ENCODE measurements at regions not wholly inside any gene's neighbourhood (a gene's known extent, or its start where the extent isn't known, plus 50 kb on each side); places are given as distances from the start of the nearest gene placed in this dataset.

DNA sequence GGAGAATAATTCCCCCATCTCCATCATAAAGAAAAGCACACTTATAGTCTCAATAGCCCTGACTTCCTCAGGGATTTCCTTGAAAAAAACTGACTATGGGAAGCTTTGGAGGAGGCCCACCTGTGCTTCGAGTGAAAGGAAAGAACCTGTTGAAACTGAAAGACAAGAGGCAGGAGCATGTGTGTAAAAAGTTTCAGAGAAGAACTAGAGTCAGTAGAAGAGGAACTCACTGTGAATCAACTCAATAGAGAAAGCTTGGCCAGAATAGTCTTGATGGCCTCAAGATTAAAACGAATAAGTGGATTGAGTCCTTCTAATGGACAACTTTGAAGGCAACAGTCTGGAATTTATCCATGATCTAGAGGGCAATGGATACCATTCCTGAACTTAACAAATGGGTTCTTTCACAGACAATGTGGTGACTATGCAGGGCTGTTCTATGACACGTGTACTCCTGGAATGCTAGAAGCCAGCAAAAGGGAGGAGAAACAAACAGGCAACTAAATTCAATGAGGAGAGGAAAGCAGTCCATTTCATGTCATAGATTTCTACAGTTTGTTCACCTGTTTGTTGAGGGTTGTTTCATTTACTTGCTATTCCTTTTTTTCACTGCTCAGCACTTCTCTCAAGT, 442.3 kb downstream of the GRB14 start:
- no peak for DNase-seq (ENCODE audit: low spot score)

DNA sequence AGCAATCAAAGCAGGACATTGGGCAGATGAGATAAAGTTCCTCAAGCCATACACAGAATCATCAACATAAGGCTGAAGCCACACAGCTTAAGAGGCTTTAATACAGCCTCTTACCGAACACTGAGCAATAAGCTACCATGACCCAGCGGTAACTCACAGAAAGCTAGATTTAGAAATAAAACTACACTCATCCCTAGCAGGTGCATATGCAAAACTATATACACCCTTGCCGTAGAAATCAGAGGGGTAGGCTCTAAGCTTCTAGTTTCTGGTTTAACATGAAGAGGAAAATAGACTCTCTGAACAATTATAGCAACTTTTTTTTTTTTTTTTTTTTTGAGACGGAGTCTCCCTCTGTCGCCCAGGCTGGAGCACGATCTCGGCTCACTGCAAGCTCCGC, 428.8 kb upstream of the FIGN start:
- DNase-seq (ENCODE audit: low spot score): no peak

DNA sequence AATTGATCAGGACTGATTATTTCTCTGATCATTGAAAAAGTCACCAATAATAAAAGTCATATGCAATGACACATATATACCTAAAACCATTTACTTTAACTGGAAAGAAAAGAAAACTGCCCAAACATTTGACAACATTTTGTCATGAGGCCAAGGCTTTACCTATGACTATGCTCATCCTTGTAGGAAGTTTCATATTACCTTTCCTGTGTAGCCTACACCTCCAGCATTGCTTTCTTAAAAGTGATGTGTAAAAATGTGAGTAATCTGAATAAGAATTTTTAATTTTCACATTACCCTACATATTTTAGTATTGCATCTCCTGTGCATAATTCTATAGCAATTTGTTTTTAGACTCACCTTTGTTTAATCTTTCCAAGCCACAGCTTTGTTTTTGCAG, 419.8 kb upstream of the FIGN start:
- DNase-seq (ENCODE audit: low spot score): no peak

DNA sequence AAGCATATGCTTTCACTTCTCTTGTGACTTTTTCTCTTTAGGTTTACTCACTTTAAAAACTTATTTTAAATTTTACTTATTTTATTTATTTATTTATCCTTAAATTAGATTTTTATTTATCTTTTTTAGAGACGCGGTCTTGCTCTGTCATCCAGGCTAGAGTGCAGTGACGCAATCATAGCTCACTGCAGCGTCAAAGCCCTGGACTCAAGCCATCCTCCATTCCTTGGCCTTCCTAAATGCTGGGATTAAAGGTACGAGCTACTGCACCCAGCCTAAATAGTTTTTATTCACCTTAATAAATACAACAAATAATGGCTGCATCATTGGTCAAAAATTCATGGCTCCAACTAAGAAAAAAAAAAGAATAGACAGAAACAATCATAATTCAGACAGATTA, 415.7 kb upstream of the FIGN start:
- no peak for DNase-seq (ENCODE audit: low spot score)

DNA sequence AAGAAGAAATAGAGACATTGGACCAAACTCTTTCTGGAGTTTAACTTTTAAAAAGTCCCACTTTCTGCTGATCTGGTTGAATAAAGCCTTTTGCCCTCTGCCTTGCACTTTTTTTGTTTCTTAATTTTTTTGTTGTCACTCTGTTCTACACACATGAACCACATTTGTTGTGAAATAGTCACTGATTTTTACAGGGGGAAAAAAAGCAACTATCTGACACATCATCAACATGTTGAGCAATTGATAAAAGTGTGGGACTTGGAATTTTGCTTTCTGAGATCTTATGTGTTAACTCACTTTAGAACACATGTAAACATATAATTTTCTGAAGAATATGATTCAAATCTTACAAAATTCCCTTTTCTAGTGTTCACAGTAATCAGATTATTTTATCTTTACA, 414.8 kb upstream of the FIGN start:
- DNase-seq (ENCODE audit: low spot score): no peak

DNA sequence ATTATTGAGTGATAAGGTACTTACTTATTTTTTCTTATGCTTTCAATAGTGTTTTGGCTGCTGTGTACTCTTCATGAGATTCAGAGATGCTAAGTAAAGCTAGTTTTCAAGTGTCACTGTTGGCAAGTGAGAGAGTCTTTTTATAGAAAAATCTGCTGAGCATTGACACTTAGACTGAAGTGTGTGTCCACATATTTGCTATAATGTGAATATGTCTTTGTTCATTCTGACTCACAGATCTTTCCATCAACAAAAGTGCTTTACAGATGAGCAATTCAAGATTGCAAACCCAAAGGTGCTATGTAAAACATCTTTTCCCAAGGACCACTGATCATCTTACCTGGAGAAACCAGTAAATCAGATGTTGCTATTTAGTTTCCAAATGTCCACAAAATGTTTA, 410.6 kb upstream of the FIGN start:
- DNase-seq (ENCODE audit: low spot score): no peak

DNA sequence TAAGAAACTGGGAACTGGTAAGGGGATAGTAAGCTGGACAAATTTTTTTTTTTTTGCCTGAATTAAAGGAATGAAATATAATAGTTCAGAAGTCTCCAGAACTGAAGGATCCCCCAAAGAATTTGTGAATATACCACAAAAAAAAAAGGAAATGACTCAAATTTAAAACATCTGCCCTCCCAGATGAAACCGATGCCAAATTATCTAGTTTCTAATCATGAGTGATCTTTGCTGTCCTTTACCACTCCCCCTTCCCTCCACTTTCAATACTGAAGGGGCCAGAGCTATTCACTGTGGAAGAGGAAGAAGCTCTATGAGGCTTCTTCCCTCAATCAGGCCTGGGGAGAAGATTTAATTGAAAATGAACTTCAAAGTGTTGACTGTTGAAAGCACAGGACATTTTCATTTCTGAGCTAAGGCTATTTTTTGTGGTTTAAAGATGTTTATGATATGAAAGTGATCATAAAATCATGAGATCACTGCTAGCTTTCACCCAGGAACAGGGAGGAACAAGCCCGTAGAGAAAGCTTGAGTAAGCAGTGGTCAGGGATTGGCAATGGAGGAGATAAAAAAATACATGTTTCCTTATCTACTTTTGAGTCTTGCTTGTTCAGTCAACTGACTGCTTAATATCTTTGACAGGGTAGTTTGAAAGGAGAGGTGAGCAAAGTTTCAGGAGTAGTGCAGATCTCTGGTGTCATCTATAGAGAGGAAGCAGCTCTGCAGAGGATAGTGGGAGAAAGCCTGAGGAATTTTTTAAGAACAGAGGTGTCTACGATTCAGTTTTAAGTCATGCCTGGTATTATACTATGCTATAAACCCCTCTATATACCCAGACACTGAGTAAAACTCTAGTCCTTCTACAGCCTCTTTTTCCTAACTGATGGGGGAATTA, 409.5 kb upstream of the FIGN start:
- DNase-seq (ENCODE audit: low spot score): no peak

DNA sequence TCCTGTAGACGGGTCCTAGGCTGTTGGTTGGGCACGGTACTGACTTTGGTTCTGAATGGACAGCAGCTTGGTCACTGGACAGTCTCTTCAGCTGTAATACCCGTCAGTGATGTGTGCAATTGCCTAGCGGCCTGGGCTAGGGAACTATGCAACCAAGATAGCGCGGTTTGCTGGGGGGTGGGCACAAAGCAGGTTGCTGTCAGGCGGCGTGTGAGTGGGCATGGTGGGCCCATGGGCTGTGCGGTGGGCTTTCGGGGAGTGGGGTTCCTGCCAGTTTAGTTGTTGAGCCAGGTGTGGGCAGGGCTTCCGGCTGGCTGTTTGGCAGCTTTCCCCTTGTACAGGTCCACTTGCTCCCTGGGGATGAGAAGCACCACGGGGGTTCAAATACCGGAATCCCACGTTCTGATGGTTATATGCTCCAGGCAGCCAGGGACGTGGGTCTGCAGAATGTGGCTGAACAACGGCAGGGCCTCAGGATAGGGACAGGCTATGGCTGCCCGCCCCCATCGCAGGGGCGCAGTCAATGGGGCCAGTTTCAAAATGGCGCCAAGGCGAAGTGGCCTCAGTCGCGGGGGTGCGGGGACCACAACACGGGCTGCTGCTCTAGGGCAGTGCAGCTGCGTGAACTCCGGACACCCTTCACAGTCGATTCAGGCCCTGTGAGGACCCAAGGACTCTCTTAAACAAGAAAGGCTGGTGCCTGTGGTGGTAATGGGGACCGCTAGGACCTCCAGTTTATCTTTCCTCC, 407.5 kb upstream of the FIGN start:
- DNase-seq (ENCODE audit: low spot score): no peak

DNA sequence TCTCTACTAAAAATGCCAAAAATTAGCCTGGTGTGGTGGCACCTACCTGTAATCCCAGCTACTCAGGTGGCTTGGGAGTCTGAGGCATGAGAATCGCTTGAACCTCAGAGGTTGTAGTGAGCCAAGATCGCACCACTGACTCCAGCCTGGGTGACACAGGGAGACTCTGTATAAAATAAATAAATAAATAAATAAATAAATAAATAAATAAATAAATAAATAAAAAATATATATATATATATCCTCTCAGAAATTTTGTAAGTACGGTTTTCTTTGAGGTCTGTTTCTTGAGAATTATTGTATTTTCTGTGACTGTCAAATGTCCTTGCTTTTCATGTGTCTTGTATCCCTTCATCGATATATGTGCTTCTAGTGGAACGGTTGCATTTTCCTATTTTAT, 406.9 kb upstream of the FIGN start:
- DNase-seq (ENCODE audit: low spot score): no peak

DNA sequence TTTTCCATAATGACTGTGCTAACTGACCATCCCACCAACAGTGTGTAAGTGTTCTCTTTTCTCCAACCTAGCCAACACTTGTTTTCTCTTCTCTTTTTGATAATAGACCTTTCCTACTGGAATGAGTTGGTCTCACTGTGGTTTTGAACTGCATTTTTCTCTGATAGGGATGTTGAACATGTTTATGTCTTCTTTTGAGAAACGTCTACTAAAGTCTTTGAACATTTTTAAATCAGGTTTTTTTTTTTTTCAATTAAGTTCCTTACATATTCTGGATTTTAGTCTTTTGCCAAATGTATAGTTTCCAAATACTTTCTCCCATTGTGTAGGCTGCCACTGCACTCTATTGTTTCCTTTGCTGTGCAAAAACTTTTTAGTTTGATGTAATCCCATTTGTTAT, 405.5 kb upstream of the FIGN start:
- DNase-seq (ENCODE audit: low spot score): no peak

DNA sequence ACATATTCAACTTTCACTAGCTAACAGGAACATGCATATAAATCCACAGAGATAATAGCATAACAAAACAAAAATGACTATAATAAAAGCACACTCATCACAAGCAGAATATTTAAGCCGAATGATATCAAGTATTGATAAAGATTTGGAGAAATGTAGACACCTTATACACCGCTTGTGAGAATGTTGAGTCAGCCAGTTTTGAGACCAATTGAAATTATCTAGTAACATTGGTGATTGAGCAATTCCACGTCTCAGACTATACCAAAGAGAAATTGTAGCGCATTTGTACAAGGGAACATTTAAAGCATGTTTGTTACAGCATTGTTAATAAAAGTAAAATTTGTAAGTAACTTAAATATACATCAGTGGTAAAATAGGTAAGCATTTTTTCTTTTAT, 402.9 kb upstream of the FIGN start:
- DNase-seq (ENCODE audit: low spot score): no peak

DNA sequence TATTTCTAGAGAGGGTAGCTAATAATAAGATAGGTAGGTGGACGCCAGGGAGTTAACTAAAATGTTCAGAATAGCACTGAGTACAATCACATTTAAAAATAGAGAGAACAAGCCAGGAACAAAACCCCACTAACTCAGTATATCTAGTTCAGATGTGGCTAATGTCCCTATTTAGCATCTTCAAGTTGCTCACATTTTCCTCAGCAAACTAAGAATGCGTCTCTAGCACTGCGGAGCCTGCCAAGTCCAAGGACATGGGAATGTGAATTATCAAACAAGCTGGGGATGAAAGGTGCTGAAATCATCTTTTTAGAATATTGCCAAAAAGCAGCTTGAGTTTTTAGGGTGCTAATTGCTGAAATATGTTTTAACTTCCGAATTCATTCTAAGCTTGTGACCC, 398.5 kb upstream of the FIGN start:
- no peak for DNase-seq (ENCODE audit: low spot score)

DNA sequence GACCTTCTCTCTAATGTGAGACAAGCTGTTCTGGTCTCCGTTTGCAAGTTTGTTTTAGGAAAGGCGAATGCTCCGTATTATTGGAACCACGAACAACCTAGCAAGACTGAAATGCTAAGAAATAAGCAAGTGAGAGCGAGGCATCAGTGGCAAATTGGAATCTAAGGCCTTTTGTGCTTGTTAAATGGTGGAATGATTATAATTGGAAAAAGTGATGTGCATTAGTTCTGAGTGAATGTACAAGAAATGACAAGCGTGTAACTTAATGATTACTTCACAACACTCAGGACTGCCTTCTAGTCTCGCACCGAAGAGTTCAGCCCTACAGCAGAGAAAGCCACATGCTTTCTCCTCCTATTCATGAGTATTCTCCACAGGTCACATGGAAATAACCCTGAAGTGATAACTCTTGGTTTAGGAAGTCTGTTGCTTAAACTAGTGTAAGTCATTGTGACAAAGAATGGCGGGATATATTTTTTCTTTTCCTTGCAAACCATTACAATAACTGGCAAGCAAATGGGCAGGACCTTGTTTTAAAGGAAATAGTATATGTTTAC, 392.2 kb upstream of the FIGN start:
- DNase-seq (ENCODE audit: low spot score): no peak

DNA sequence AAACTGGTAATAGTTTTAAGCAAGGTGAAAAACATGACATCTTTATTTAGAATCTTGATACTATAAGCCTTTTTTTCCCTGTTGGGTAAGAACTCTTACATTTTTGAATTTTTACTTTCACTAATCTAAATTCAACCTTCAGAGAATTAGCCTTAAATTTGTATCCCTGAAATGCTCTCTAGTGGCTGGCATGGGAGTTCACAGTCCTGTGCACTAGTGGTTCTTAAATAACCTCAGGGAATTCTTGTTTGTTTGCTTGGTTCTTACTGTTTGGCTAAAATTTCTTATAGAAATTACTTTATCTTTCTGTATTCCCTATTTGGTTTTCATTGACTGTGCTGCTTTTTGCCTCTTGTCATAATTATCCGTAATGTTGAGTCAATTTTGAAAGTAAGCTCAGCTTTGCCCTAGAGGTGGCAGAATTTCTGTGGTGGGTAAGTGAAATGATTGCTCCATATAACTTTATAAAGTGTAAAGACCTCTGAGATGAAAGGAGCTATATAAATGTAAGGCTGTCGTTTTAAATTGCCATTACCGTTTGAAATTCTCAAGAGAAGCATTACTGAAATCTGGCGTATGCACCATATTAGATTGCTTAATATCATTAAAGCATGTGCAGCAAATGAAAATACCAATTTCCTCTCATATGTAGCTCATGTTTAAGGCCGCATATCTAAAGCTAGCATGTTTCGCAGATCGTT, 391.3 kb upstream of the FIGN start:
- DNase-seq (ENCODE audit: low spot score): no peak

DNA sequence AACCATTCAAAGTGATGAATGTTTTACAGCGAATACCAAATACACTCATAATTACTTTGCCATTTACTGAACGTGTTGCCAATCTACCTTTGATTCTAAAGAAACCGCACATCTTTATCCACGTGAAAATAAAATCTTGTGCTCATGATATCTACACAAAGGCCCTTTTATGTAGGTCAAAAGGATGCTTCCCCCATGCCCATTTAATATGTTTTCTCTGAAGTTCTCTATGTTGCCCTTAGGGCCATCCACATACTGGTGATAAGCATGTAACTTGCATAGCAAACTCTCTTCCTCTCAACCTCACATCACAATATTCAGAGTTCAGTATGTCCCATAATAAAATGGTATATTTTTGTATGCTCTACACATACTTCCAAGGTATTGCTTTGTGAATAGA, 380.0 kb upstream of the FIGN start:
- DNase-seq (ENCODE audit: low spot score): no peak

DNA sequence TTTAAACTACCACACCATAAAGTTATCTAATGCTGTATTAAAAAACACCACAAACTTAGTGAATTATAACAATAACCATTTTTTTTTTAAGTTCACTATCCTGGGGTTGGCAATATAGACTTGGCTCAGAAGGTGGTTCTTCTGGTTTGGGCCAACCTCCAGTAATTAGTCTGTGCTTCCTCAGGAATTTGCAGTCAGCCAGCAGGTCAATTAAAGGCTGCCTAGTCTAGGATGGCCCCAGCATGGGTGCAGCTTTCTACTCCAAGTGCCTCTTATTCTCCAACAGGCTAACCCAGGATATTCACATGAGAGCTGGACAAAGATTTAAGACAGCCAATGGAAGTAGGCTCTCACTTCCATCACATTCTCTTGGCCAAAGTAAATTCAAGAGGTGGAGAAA, 379.1 kb upstream of the FIGN start:
- DNase-seq (ENCODE audit: low spot score): no peak

DNA sequence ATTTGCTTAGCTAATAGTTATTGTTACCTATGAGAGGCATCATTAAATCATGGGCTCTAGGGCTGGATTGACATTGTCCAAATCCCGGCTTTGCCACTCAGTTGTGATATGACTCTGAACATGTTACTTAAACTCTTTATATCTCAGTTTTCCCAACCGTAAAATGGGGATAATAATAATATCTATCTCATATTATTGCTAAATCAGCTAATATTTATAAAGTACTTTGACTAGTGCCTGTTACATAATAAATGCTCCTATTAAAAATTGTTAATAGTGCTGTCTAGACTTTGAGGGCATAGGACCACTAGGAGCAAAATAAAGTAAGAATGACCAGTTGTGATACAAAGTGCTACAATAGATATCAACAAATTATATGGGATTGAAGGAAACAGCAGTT, 376.3 kb upstream of the FIGN start:
- DNase-seq (ENCODE audit: low spot score): no peak

DNA sequence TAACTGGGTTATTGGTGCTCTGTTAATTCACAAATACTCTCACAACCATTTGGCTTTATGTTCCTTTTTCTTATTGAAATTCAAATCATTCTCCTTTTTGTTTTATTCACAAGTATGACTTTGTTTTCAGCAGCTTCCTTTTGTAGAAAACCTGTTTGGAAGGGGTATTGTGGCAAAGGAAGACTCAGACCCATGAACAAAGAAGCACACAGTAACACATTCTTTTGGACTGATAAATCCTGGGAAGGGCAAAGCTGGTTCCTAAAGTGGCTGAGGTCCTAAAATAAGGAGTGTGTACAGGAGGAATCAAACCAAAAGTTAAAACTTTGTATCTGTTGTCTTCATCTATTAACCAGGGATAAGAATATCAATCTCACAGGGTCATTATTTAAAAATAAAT, 374.7 kb upstream of the FIGN start:
- DNase-seq (ENCODE audit: low spot score): no peak

DNA sequence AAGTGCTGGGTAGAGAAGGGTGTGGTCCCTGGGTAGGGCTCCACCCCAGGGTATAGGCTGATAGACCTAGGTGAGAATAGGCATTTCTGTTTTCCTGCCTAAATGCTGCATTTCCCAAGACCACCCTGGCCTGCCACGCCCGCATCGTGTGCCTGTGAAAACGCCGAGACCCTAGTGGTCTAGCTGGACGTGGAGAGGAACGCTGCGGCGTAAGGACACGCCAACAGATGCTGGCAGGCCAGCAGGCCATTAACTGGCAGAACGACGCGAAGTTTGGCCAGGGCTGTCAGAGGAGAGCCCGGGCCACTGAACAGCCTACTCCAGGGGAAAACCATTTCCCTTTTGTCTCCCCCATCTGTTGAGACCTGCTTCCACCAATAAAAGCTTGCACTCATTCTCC, 373.2 kb upstream of the FIGN start:
- no peak for DNase-seq (ENCODE audit: low spot score)

DNA sequence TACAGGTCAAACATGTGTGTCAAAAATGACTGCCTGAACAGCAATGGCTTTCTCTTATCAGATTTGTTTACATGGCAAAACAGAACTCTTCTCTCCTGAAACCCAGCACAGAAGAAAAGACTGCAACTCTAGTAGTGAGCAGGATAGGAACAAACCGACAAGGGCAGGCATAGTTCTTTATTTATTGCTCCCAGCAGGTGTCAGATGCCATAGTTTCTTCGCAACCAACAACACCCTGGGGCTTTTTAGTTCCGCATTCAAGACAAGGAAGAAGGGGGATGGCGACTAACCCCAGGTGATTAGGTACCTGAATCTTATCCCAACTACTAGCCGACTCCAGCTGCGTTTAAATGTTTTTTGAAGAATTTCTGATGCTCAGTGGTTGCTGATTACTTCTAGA, 367.5 kb upstream of the FIGN start:
- no peak for DNase-seq (ENCODE audit: low spot score)

DNA sequence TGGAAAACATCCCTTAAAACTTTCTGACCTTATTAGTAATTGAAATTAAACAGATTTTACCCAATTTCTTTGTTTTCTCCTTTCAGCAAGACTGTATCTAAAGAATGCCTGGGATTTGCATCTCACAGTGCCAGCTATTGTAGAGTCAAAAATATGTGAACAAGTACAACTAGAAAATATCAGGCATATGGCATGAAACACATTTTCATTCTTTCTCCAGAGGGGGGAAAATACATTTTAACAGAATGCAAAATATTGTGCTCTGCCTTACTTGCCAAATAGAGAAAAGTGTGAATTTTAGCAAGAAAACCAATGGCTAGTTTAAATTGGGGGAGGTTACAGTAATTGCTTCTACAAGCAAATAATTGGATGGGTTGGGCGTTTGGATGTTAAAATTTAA, 366.6 kb upstream of the FIGN start:
- no peak for DNase-seq (ENCODE audit: low spot score)

DNA sequence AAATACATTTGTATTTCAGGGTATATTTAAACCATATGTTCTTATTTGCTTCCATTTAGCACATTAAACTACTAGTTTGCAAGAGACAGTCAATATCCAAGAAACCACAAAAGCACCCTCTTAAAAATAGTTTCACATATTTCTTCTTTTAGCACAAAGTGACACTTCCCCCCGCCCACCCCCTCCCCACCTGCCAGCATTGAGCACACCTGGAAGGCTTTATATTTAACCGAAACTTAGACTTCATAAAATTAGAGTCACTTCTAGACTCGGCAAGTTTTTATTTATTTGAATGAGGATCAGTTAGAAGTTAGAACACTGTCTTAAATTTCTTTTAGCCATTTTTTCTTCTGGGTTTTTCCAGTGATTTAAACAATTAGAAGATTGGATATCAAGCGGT, 355.9 kb upstream of the FIGN start:
- no peak for DNase-seq (ENCODE audit: low spot score)
